GM12865 (cell line): ENCODE measurements at regions not wholly inside any gene's neighbourhood (a gene's known extent, or its start where the extent isn't known, plus 50 kb on each side); places are given as distances from the start of the nearest gene placed in this dataset.

Experiments
- DNase-seq: peaks from one replicate; pipeline ENCODE4 v3.0.0; 2010; ENCODE audit warnings: low read depth
- H3K4me3 ChIP-seq: 2 replicates; pipeline ENCODE4 v1.5.1; 2011; ENCODE audit warnings: mild to moderate bottlenecking, low read depth, low read length, control low read depth
- CTCF ChIP-seq: IDR thresholded peaks from 2 replicates; pipeline ENCODE4 v1.5.1; 2011; ENCODE audit warnings: low read length, control low read depth, low read depth, inconsistent platforms; ENCODE audit not compliant: insufficient read depth; ENCODE audit errors: missing control alignments

GRCh38 chr2:168300460-168300859, 53.1 kb upstream of the STK39 start:
- H3K4me3 ChIP-seq: no peak overlapping the region
- TF ChIP-seq CTCF: no peak
- DNase-seq: no peak

- DNase-seq: no peak
- no peak for TF ChIP-seq CTCF
- no peak overlapping the region for H3K4me3 ChIP-seq
Measured at GRCh38 chr2:168304024-168304681, 56.8 kb upstream of the STK39 start.

- DNase-seq: no peak
- TF ChIP-seq CTCF: no peak
- H3K4me3 ChIP-seq: no peak overlapping the region
Measured at GRCh38 chr2:168307379-168307778, 60.0 kb upstream of the STK39 start.

GRCh38 chr2:168310580-168310979, 63.2 kb upstream of the STK39 start:
- TF ChIP-seq CTCF: no peak
- DNase-seq: no peak
- no peak overlapping the region for H3K4me3 ChIP-seq

- no peak for TF ChIP-seq CTCF
- no peak overlapping the region for H3K4me3 ChIP-seq
- no peak for DNase-seq
Measured at GRCh38 chr2:168311261-168311910, 64.0 kb upstream of the STK39 start.

GRCh38 chr2:168312036-168312822, 64.8 kb upstream of the STK39 start:
- no peak for TF ChIP-seq CTCF
- no peak overlapping the region for H3K4me3 ChIP-seq
- DNase-seq: no peak
